GM12872 (cell line): ENCODE measurements at regions not wholly inside any gene's neighbourhood (a gene's known extent, or its start where the extent isn't known, plus 50 kb on each side); places are given as distances from the start of the nearest gene placed in this dataset.

ENCODE experiments used
- TF ChIP-seq, protein P1 (sequence below): IDR thresholded peaks from 3 replicates; pipeline ENCODE4 v1.5.1; 2011; ENCODE audit warnings: low read depth, mild to moderate bottlenecking, low read length, moderate library complexity; ENCODE audit not compliant: insufficient read depth

DNA sequence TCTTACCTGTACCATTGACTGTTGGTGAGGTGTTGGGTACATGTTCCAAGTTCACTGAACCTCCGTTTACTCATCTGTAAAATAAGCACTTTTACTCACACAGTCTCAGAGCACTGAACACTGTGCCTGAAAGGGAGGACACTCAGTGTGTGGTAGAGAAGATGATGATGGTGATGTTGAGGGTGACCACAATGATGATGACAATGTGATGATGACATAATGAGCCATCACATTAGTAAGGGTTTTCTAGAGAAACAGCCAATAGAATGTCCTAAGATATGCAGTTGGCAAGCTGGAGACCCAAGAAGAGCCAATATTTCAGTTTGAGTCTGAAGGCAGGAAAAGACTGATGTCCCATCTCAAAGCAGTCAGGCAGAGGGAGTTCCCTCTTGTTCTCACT is 315.4 kb upstream of the IGFBP7 start:
- TF ChIP-seq, protein P1, sequence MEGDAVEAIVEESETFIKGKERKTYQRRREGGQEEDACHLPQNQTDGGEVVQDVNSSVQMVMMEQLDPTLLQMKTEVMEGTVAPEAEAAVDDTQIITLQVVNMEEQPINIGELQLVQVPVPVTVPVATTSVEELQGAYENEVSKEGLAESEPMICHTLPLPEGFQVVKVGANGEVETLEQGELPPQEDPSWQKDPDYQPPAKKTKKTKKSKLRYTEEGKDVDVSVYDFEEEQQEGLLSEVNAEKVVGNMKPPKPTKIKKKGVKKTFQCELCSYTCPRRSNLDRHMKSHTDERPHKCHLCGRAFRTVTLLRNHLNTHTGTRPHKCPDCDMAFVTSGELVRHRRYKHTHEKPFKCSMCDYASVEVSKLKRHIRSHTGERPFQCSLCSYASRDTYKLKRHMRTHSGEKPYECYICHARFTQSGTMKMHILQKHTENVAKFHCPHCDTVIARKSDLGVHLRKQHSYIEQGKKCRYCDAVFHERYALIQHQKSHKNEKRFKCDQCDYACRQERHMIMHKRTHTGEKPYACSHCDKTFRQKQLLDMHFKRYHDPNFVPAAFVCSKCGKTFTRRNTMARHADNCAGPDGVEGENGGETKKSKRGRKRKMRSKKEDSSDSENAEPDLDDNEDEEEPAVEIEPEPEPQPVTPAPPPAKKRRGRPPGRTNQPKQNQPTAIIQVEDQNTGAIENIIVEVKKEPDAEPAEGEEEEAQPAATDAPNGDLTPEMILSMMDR: no peak

DNA sequence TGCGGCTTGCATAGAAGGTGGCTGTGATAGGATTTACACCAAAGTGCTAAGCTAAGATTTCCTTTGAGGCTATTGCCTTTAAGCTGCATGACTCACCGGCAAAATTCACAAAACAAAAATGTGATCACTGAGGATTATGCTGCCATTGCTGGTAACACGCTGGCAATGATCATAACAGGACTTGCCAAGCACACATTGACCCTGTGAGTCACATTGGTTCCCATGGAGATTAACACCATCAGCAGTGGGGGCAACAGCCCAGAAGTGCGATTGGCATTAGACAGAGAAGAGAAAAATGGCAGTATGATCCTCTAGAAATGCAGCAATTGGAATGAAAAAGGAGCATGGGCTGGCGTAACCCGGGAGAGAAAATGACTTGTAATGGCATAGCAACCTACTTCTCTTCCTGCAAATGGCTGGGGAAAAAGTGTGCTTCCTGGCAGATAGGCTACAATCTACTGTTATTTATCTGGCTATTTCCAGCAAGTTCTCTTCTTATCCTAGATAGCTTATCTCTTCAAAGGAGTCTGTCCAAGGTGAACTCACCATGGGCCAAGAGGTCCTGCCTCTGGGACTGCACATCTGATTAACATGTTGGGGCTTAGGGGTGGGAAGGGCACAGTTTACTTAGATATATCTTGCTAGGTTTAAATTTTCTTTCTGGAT is 314.2 kb upstream of the IGFBP7 start:
- TF ChIP-seq, protein P1: no peak

DNA sequence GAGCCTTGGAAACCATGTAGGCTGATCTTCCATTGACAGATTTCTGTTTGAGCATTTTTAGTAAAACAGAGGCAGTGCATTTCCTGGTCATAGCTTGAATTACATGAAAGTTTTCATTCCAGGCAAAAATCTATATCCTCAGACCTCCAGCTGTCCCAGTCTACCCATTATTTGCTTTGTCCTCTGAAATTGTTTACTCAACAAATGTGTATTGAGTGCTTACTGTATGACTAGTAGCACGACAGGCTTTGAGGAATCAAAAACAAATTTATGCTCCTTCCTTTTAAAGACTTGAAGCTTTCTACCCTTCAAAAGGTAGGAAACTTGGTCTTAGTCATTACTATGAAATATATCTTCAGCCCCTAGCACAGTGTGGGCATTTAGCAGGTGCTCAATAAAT is 307.9 kb upstream of the IGFBP7 start:
- TF ChIP-seq, protein P1: no peak

DNA sequence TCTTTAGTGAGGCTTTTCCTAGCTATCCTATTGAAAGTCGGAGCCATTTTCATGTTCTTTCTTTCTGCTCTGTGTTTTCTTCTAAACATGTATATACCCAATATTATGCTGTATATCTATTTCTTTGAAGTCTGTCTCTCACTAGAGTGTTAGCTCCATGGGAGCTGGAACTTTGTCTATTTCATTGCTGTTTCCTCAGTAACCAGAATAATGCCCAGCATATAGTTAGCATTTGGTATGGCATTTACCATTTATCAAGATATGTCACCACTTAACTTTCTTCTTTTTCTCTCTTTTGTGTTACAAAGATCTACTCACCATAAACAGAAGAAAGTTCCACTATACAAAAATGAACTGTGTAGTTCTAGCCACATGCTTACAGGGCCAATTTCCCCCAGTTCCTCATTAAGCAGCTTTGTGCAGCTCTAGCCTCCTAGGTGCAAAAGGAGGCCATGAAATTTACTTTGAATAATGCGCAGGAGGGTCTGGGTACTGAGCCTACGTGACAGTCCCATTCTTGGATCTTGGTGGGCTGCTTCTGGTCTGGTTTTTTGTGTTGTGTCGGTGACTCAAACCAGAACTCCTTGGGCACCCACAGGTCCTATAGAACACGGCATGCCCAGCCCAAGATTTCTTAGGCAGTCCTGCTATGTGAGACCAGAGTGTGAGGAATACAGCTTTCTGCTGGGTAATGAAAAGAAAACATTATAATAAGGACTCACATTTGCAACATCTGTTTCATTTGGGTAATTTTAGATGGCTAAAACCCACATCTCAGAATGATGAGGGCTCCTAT is 302.3 kb upstream of the IGFBP7 start:
- TF ChIP-seq, protein P1: no peak

DNA sequence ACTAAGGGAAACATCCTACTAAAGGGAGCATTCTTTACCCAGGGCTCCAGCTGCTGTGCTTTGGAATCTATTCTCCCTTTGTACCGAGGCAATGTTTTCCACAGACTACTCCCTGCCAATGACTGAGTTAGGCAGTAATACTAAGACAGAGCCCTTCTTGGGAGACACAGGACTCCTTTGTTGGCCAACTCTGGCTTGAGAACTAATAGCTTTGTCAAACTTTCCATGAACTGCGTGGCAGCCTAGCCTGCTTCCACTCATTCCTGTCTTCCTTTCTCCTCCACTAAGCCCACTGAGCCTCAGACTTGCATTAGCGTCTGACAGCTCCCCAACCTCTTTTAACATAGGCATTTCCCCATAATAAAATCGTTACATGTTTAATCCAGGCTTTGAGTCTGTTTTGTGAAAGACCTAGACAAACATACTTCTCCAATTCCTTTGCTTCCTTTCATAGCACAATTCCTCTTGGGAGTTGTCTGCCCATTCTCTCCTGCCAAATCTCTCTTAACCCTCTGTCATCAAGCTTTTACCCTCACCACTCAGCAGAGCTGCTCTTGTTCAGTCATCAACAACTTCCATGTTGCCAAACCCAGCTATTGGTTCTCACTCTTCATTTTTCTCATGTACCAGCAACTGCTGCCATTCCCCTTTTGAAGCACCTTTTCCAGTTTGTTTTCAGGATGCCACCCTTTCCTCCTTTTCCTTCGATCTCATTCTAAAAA is 300.3 kb upstream of the IGFBP7 start:
- TF ChIP-seq, protein P1: no peak

DNA sequence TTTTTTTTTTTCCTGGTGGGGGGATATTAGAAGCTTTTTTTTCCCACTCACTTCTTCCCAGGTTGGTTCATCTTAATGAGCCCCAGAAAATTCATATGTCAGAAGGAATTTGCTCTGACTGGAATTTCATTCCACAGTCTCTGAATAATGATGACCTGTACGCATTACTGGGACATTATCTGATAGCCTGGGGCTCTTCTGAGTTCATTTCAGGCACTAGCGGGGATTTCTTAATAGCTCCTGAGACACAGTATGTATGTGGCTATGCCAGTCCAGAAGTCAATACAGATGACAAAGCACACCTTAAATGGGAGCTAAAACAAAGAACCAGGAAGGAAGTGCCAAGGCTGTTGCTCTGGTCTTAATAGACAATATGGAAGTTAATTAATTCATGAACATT is 295.2 kb upstream of the IGFBP7 start:
- TF ChIP-seq, protein P1: no peak

DNA sequence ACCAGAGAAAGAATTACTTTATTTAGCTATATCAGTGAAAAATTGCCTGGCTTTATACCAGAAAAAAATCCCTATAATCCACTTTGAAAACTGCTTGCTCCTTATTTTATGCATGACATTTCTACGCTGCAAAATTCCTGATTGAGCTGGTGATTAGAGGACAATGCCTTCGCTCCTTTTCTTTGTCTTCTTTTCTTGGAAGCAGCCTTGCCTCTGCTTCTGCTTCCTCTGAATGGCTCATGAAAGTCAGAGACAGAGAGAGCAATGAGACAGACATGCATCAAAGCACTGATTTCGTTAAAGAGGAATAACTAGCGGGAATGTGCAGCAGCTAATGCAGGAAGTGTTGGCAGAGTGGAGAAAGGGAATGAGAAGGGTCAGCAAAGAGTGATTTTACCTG is 294.3 kb upstream of the IGFBP7 start:
- TF ChIP-seq, protein P1: no peak
